Caco-2 (cell line): ENCODE measurements at regions not wholly inside any gene's neighbourhood (a gene's known extent, or its start where the extent isn't known, plus 50 kb on each side); places are given as distances from the start of the nearest gene placed in this dataset.

ENCODE experiments used
- BruUV-seq: library from RNA; stranded (reverse); fragments of 400-500 nt; replicated peaks from 2 replicates; lab custom pipeline; 2021; lab: Mats Ljungman, UMichigan
- CTCF ChIA-PET: fragments of 300-600 bp; sonication (Branson Sonifier 250); formaldehyde crosslinking; loops from one replicate; lab custom pipeline; 2022; ENCODE audit warnings: antibody characterized with exemption; lab: Charles Lee
- POLR2A ChIA-PET: fragments of 300-600 bp; sonication (Branson Sonifier 250); formaldehyde crosslinking; loops from one replicate; lab custom pipeline; 2022; ENCODE audit warnings: antibody characterized with exemption; lab: Charles Lee
- DNase-seq, 2 experiments: peaks; one replicate each; pipeline versions ENCODE4 v3.0.0 to v3.0.0-alpha.2; 2020 to 2022
- H3K27me3 ChIP-seq: replicated peaks from 2 replicates; pipeline ENCODE4 v1.6.0; 2011; ENCODE audit warnings: low read length; ENCODE audit not compliant: control insufficient read depth, insufficient read depth
- H3K36me3 ChIP-seq: 2 replicates; pipeline ENCODE4 v1.5.1; 2011; ENCODE audit warnings: low read length; ENCODE audit not compliant: control insufficient read depth, insufficient read depth
- H3K4me1 ChIP-seq: fragments of 250-450 bp; sonication (Bioruptor Pico); 2 replicates; pipeline ENCODE4 v1.5.1; 2020; ENCODE audit warnings: mild to moderate bottlenecking
- H3K4me3 ChIP-seq: 2 replicates; pipeline ENCODE4 v1.5.1; 2011; ENCODE audit warnings: low read depth, mild to moderate bottlenecking, control low read depth, low read length
- H3K9me3 ChIP-seq: fragments of 250-450 bp; sonication (Bioruptor Pico); 2 replicates; pipeline ENCODE4 v1.5.1; 2020; ENCODE audit warnings: mild to moderate bottlenecking, moderate library complexity
- H3K27ac Mint-ChIP-seq: one replicate; pipeline ENCODE4 v1.8.0; 2022; ENCODE audit warnings: mixed read lengths; ENCODE audit not compliant: unreplicated experiment
- H3K27me3 Mint-ChIP-seq: one replicate; pipeline ENCODE4 v1.8.0; 2022; ENCODE audit warnings: mixed read lengths; ENCODE audit not compliant: insufficient read depth, unreplicated experiment
- H3K36me3 Mint-ChIP-seq: one replicate; pipeline ENCODE4 v1.8.0; 2022; ENCODE audit warnings: mild to moderate bottlenecking, mixed read lengths; ENCODE audit not compliant: insufficient read depth, unreplicated experiment
- H3K4me1 Mint-ChIP-seq: one replicate; pipeline ENCODE4 v1.8.0; 2022; ENCODE audit warnings: low read depth, mixed read lengths; ENCODE audit not compliant: unreplicated experiment
- H3K4me3 Mint-ChIP-seq: one replicate; pipeline ENCODE4 v1.8.0; 2022; ENCODE audit warnings: mild to moderate bottlenecking, moderate library complexity, mixed read lengths; ENCODE audit not compliant: unreplicated experiment
- H3K9me3 Mint-ChIP-seq: one replicate; pipeline ENCODE4 v1.8.0; 2022; ENCODE audit warnings: mixed read lengths; ENCODE audit not compliant: unreplicated experiment
- intact Hi-C: fragments of 100-400 bp; cut with micrococcal nuclease; formaldehyde crosslinking; loops from one replicate; pipeline ENCODE4 v1.10.0; 2022; ENCODE audit not compliant: unreplicated experiment
- TF ChIP-seq, protein P1 (sequence below), 2 experiments: fragments of 200-600 bp in 1 of 2; IDR thresholded peaks; 1 replicate in 1 of 2; 2 replicates in 1 of 2; pipeline versions ENCODE4 v1.5.1 to v1.8.0; 2011 to 2022; ENCODE audit warnings: antibody characterized with exemption in 1 of 2, control low read depth in 1 of 2, inconsistent platforms in 1 of 2, low read depth in 1 of 2, low read length in 1 of 2, mild to moderate bottlenecking in 1 of 2, moderate library complexity in 1 of 2; ENCODE audit not compliant: insufficient read depth in 1 of 2, severe bottlenecking in 1 of 2, unreplicated experiment in 1 of 2

DNA sequence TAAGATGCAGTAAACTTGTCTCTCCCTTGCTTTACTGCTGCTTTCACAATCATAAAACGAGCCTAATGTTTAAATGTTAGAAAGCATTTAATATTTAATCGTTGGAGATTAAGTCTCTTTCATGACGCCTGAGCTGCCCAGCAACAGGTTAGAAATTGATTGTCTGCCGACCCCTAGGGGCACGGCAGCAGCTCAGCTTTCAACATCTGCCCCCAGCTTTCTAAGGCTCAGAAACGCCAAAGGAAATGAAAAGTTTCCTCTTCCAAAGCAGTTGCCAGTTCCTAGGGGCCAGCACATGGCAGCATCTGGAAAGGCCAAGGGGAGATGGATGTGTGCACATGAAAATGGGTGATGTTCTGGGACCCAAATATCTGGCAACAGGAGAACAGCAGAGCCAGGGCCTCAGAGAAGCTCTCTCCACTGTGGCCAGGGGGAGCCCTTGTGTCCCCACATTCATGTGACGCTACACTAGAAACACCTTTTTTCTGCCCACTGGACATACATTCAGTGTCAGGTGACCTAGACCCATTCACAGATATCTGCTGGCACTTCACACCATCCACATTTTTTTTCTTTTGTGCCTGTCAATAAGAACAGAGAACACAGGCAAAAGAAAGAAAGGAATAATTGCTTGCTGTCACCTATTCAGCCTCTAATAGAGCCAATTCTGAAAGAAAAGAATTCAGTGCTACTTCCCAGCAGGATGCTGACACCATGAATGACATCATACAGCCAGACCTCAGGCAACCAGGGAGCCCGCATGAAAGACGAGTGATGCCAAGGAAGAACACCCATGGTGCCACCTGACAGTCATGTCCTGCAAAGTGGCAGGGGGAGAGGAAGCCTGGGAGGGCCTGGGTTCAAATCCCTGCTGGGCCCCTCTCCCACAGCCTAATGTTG lies 205.0 kb upstream of the TAS2R1 start:
- Mint-ChIP-seq H3K27ac (no peak overlapping the region), H3K27me3 (no peaks in the 10 kb centered on the region), H3K9me3 (peaks cover 7% of the 10 kb centered on the region), H3K4me1 (peaks cover 32% of the 10 kb centered on the region), H3K4me3 (no peak overlapping the region), H3K36me3 (peaks cover 9% of the 10 kb centered on the region)
- ChIA-PET POLR2A (no interaction called here), CTCF (interaction anchor here (1.4 kb wide), 1 partner anchor 213 kb away, joined by 4 read pairs; no protein-coding TSS in a partner anchor)
- no peaks in the 10 kb centered on the region for H3K27me3 ChIP-seq
- H3K36me3 ChIP-seq: no peaks in the 10 kb centered on the region
- no peak for DNase-seq
- peaks cover 40% of the 10 kb centered on the region for H3K4me1 ChIP-seq
- BruUV-seq: no TSS peak
- H3K4me3 ChIP-seq: no peak overlapping the region
- TF ChIP-seq, protein P1, sequence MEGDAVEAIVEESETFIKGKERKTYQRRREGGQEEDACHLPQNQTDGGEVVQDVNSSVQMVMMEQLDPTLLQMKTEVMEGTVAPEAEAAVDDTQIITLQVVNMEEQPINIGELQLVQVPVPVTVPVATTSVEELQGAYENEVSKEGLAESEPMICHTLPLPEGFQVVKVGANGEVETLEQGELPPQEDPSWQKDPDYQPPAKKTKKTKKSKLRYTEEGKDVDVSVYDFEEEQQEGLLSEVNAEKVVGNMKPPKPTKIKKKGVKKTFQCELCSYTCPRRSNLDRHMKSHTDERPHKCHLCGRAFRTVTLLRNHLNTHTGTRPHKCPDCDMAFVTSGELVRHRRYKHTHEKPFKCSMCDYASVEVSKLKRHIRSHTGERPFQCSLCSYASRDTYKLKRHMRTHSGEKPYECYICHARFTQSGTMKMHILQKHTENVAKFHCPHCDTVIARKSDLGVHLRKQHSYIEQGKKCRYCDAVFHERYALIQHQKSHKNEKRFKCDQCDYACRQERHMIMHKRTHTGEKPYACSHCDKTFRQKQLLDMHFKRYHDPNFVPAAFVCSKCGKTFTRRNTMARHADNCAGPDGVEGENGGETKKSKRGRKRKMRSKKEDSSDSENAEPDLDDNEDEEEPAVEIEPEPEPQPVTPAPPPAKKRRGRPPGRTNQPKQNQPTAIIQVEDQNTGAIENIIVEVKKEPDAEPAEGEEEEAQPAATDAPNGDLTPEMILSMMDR (IDR thresholded peaks at IDR 0.05; ENCODE audit: insufficient read depth in 1 of 2, low read depth in 1 of 2, low read length in 1 of 2, severe bottlenecking in 1 of 2, unreplicated experiment in 1 of 2): no peak
- 0 out of 2 replicates have a peak, but pooled peaks cover 2% of the 10 kb centered on the region for H3K9me3 ChIP-seq
- intact Hi-C loops: loop anchor here (5.0 kb wide), 1 partner anchor 312 kb away; no protein-coding TSS in a partner anchor

DNA sequence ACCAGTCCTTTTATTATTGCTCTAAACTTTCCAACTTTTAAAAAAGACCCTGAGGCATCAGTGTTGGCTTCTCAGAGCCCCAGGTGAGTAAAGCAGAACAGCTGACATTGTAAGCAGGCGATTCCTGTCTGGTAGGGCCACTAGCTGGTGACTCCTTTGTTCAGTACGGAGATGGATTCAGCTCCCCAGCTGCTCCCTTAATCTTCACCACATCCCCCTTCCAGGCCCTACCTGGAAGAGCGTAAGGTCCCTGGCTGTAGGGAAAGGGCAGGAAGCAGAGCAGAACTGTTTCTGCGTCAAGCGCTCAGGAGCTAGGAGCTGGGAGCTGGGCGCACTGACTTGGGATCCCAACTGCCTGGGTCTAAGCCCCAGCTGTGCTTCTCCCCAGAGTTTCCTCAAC lies 203.7 kb upstream of the TAS2R1 start:
- H3K9me3 ChIP-seq: no peaks in the 10 kb centered on the region
- H3K36me3 ChIP-seq: no peaks in the 10 kb centered on the region
- Mint-ChIP-seq H3K27me3 (no peaks in the 10 kb centered on the region), H3K36me3 (peaks cover 11% of the 10 kb centered on the region), H3K27ac (peak overlapping the region; percentile 85), H3K4me1 (peaks cover 40% of the 10 kb centered on the region), H3K4me3 (no peak overlapping the region), H3K9me3 (peaks cover 13% of the 10 kb centered on the region)
- CTCF ChIA-PET: interaction anchor here (1.4 kb wide), 2 partner anchors 51 to 212 kb away, joined by 4 read pairs; no protein-coding TSS in a partner anchor
- H3K4me1 ChIP-seq: peaks cover 50% of the 10 kb centered on the region
- TF ChIP-seq, protein P1 (IDR thresholded peaks at IDR 0.05; ENCODE audit: insufficient read depth in 1 of 2, low read depth in 1 of 2, low read length in 1 of 2, severe bottlenecking in 1 of 2, unreplicated experiment in 1 of 2): no peak
- H3K4me3 ChIP-seq: no peak overlapping the region
- no peak for DNase-seq
- POLR2A ChIA-PET: no interaction called here
- H3K27me3 ChIP-seq: no peaks in the 10 kb centered on the region
- BruUV-seq: no TSS peak
- intact Hi-C loops: loop anchor here (1.0 to 5.0 kb wide), 4 partner anchors 43 to 399 kb away; no protein-coding TSS in a partner anchor

DNA sequence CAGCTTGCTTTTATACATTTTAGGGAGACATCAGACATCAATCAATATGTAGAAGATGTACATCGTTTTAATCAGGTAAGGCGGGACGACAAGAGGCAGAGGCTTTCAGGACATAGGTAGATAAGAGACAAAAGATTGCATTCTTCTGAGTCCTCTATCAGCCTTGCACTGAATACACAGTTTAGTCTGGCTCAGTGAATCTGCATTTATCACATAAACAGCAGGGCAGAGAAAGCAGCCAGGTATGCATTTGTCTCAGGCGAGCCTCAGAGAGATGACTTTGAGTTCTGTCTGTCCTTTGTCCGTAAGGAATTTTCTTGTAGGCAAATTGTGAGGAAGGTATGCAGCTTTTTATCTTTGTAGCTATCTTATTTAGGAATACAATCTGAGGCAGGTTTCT lies 202.8 kb upstream of the TAS2R1 start:
- Histone ChIP-seq H3K9me3 (no peaks in the 10 kb centered on the region), H3K27me3 (no peaks in the 10 kb centered on the region), H3K36me3 (no peaks in the 10 kb centered on the region), H3K4me3 (no peak overlapping the region), H3K4me1 (peaks cover 53% of the 10 kb centered on the region)
- ChIA-PET POLR2A (no interaction called here), CTCF (no interaction called here)
- peaks cover 11% of the 10 kb centered on the region for H3K36me3 Mint-ChIP-seq
- peaks cover 13% of the 10 kb centered on the region for H3K9me3 Mint-ChIP-seq
- intact Hi-C loops: loop anchor here (1.0 to 5.0 kb wide), 4 partner anchors 44 to 400 kb away; no protein-coding TSS in a partner anchor
- peaks cover 40% of the 10 kb centered on the region for H3K4me1 Mint-ChIP-seq
- peak overlapping the region; percentile 85 for H3K27ac Mint-ChIP-seq
- TF ChIP-seq, protein P1 (IDR thresholded peaks at IDR 0.05; ENCODE audit: insufficient read depth in 1 of 2, low read depth in 1 of 2, low read length in 1 of 2, severe bottlenecking in 1 of 2, unreplicated experiment in 1 of 2): no peak
- peak; percentile 45 to 62 for DNase-seq
- no TSS peak for BruUV-seq
- no peaks in the 10 kb centered on the region for H3K27me3 Mint-ChIP-seq
- peak overlapping the region; percentile 26 for H3K4me3 Mint-ChIP-seq
